ENCODE measurements at regions not wholly inside any gene's neighbourhood (a gene's known extent, or its start where the extent isn't known, plus 50 kb on each side); places are given as distances from the start of the nearest gene placed in this dataset.
"Not testable (repeated sequence)": the region's sequence is repeated elsewhere in the genome, so short reads cannot be mapped to it uniquely, and the experiment has no call there.

GRCh38 chr12:23108957-23109356, 484.0 kb downstream of the ETNK1 start:
- DNase-seq (ENCODE audit: low spot score) (no peak), ATAC-seq (no peak)
- intact Hi-C loops (cut with DNase I): no loop called here

- intact Hi-C loops (cut with DNase I): no loop called here
- ATAC-seq: no peak
- no peak for DNase-seq (ENCODE audit: low spot score)
Measured at GRCh38 chr12:23113781-23114180, 488.8 kb downstream of the ETNK1 start.

GRCh38 chr12:23115984-23116383, 491.0 kb downstream of the ETNK1 start:
- intact Hi-C loops (cut with DNase I): no loop called here

GRCh38 chr12:23126794-23127193, 501.8 kb downstream of the ETNK1 start:
- no peak for ATAC-seq
- intact Hi-C loops (cut with DNase I): loop anchor here (10.0 kb wide), 1 partner anchor 692 kb away; no protein-coding TSS in a partner anchor
- no peak for DNase-seq (ENCODE audit: low spot score)

More at GRCh38 chr12:23115984-23116383, 491.0 kb downstream of the ETNK1 start:
- DNase-seq (ENCODE audit: low spot score) (no peak), ATAC-seq (no peak)

DNA sequence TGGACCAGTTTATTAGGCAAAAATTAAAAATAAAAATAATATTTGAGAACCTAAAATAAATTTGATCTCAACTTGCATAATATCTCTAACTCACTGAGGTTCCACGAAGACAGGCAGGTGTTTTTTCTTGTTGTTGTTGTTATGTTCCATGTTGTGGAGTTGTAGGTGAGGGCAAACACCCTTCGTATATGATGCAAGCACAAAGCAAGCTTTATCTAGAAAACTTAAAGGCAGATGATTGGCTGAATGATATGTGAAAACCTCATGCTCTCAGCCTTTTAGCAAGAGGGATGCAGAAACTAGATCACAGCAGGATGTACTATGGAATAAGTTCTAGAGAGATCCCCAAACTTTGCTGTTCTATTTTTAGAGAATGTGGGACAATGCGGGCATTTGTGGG, 502.7 kb downstream of the ETNK1 start:
- intact Hi-C loops (cut with DNase I): loop anchor here (10.0 kb wide), 1 partner anchor 693 kb away; no protein-coding TSS in a partner anchor
- DNase-seq (ENCODE audit: low spot score): no peak
- ATAC-seq: no peak

DNA sequence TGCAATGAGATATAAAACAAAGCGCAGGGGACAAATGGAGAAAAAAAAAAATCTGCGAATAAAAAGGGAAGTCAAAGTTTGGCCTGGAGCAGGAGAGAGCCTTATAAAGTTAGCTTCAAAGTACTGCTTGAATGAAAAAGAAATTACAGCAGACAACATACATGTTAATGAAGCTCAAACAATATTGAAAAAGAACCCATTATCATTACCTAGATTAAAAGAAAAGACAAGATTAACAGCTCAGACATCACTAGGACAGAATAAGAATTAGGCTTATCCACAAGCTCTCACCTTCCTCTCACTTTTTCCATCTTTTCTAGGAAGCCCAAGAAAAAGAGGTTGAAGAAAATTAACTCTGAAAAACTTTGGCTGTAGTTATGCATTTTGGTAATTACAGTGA, 503.5 kb downstream of the ETNK1 start:
- intact Hi-C loops (cut with DNase I): loop anchor here (10.0 kb wide), 1 partner anchor 694 kb away; no protein-coding TSS in a partner anchor
- DNase-seq (ENCODE audit: low spot score) (no peak), ATAC-seq (no peak)

DNA sequence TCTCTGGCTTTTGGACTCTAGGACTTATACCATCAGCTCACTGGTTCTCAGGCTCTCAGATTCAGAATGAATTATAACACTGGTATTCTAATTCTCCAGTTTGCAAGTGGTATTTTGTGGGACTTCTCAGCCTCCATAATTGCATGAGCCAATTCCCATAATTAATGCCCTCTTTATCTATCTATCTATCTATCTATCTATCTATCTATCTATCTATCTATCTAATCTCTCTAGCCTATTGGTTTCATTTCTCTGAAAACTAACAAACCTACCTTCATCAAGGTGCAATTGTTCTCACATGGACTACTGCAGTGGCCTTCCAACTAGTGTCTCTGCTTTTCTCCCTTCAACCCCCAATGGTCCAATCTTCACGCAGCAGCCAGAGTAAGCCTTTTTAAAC, 507.4 kb downstream of the ETNK1 start:
- DNase-seq (ENCODE audit: low spot score) (no peak), ATAC-seq (no peak)
- intact Hi-C loops (cut with DNase I): no loop called here

DNA sequence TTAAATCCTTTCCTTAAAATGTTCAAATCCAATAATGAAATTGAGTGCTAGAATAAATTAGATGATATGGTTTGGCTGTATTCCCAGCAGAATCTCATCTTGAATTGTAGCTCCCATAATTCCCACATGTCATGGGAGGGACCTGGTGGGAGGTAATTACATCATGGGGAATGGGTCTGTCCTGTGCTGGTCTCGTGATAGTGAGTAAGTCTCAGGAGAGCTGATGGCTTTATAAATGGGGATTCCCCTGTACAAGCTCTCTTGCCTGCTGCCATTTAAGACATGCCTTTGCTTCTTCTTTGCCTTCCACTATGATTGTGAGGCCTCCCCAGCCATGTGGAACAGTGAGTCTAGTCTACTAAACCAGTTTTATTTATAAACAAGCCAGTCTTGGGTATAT, 508.5 kb downstream of the ETNK1 start:
- no peak for DNase-seq (ENCODE audit: low spot score)
- no peak for ATAC-seq
- intact Hi-C loops (cut with DNase I): no loop called here

- no peak for DNase-seq (ENCODE audit: low spot score)
- intact Hi-C loops (cut with DNase I): no loop called here
- ATAC-seq: no peak
Measured at GRCh38 chr12:23139026-23139425, 514.1 kb downstream of the ETNK1 start.

GRCh38 chr12:23140710-23141109, 515.7 kb downstream of the ETNK1 start:
- intact Hi-C loops (cut with DNase I): no loop called here
- ATAC-seq: no peak
- DNase-seq (ENCODE audit: low spot score): no peak

- no peak for DNase-seq (ENCODE audit: low spot score)
- intact Hi-C loops (cut with DNase I): no loop called here
- ATAC-seq: peak; percentile 13
Measured at GRCh38 chr12:23141335-23141734, 516.4 kb downstream of the ETNK1 start.

GRCh38 chr12:23146070-23146469, 521.1 kb downstream of the ETNK1 start:
- ATAC-seq; DNase-seq (ENCODE audit: low spot score); intact Hi-C loops (cut with DNase I): not testable (repeated sequence)

DNA sequence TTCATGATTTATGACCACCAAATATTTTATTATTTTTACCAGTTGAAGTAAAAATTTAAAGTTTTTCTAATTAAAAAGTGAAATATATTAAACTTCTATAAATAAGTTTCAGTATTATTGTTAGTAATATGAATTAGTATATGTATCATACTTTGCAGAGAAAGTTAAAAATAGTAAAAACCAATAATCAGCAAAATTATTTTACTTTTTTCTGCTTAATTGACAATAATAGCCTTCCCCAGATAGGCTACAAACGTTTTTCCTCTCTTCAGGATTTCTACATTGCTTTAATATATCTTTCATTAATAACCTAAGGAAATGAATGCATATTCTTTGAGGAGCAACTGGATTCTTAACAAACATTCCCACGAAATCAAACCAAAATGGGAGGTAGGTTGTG, 543.5 kb downstream of the ETNK1 start:
- no peak for DNase-seq (ENCODE audit: low spot score)
- intact Hi-C loops (cut with DNase I): no loop called here
- no peak for ATAC-seq

DNA sequence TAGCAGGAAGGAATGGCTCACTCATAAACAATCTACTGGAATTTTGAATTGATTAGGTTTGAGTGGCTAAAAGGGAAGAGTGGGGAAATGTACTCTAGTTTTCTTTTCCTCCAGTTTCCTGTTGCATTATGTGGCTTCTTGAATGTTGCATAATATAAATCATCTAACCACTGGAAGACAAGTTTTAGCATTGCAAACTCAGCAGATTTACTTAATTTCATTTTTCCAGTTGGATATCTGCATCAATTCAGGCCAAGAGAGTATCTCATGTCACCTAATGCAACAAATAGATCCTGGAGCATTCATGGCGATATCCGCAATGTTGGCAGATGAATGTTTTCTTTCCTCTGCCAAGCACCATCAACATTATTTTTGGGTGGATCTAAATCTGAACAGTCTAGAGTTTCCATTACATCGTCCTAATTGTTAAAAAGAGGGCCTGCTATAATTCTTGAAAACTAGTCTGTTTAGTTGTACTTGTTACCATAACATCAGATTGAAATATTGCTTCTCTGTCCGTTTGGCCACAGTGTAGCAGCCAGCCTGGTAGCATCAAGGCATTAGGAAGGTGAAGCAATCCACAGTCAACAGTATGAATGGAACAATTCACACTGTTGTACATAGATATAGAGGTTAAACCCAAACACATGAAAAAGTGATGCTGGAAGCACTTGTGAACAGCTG, 544.2 kb downstream of the ETNK1 start:
- DNase-seq (ENCODE audit: low spot score) (no peak), ATAC-seq (no peak)
- intact Hi-C loops (cut with DNase I): no loop called here

GRCh38 chr12:23169696-23170013, 544.7 kb downstream of the ETNK1 start:
- DNase-seq (ENCODE audit: low spot score): no peak
- ATAC-seq: no peak
- intact Hi-C loops (cut with DNase I): no loop called here

DNA sequence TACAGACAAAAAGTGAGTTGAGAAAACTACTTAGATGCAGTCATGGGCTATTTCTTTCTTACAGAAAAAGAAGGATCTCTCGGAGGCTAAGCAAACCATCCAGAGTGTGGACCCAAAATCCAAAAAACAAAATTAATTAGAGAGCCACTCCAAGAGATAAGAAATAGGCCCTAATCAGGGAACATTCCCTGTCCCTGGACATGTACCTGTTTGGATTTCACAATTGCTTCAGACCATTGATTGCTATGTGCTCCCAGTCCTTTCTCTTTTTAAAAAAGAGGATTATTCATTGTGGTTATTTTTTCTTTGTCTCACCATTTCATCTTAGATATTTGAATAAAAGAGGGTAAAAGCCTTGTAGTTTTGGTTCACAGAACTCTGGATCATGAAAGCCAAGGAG, 549.9 kb downstream of the ETNK1 start:
- intact Hi-C loops (cut with DNase I): no loop called here
- ATAC-seq: no peak
- no peak for DNase-seq (ENCODE audit: low spot score)

DNA sequence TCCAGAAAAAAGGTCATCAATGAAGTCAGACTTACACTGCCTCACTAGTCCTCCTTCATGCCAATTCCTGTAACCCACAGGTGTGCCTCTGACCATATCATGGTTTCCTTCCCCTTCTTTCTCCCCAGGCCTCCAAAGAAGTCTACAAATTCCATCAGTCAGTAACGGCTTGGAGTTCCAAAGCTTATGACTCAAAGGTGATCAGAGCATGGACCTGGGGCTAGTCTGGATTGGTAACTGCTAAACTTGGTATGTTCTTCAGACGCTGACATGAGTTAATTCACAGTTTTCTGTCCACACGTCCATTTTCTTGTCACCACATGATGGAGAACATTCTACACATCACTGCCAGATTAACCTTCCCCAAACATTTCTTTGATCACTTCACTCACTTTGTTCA, 560.4 kb downstream of the ETNK1 start:
- intact Hi-C loops (cut with DNase I): no loop called here
- DNase-seq (ENCODE audit: low spot score): no peak
- ATAC-seq: no peak

GRCh38 chr12:23186950-23187349, 562.0 kb downstream of the ETNK1 start:
- ATAC-seq: no peak
- intact Hi-C loops (cut with DNase I): no loop called here

DNA sequence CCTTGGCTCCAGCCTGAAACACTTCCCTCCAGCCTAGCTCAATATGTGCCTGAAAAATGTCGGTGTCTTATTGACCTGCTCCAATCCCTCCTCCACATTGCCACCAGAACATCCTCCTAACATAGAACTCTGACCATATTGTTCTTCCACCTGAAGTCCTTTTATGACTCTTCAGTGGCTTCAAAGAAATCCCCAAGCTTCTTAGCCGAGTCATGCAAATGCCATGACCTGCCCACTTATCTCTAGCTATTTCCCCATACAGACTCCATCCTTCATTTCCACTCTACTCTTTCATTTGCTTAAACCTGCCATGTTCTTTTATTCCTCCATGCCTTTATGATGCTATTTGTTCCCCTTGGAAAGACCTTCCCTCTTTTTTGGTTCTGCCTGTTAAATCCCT, 568.6 kb downstream of the ETNK1 start:
- no peak for ATAC-seq
- intact Hi-C loops (cut with DNase I): no loop called here

More at GRCh38 chr12:23186950-23187349, 562.0 kb downstream of the ETNK1 start:
- no peak for DNase-seq (ENCODE audit: low spot score)

DNA sequence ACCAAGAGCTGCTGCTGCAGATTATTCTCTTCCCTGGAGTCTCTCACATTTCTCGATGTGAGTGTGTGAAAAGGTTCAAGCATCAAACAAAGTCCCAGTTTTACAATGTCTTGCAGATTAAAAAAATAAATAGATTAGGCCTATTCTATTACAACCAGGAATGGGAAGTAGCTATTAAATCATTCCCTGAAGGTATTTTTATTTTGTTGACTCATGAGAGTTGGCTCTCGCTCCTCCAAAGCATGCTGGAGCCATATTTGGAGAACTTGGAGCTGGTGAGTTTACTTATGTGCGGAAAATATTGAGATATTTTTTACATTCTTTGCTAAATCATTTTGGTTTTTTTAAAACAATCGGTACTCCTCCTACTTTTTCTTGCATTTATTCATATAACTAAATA, 572.3 kb downstream of the ETNK1 start:
- ATAC-seq: no peak
- intact Hi-C loops (cut with DNase I): no loop called here
- DNase-seq (ENCODE audit: low spot score): no peak

More for the DNA sequence above, 568.6 kb downstream of the ETNK1 start:
- no peak for DNase-seq (ENCODE audit: low spot score)

- DNase-seq (ENCODE audit: low spot score): no peak
- intact Hi-C loops (cut with DNase I): no loop called here
- ATAC-seq: no peak
Measured at GRCh38 chr12:23202728-23203127, 577.8 kb downstream of the ETNK1 start.

Measured in sciatic nerve (tissue), 2 donors.